Activated T-helper 17 cell treated with anti-CD3 and anti-CD28 coated beads, Interleukin-2, amount 50 U/mL, for 72 hours (primary cell): ENCODE measurements at regions not wholly inside any gene's neighbourhood (a gene's known extent, or its start where the extent isn't known, plus 50 kb on each side); places are given as distances from the start of the nearest gene placed in this dataset.

Source experiments
- ATAC-seq: fragments of 150-1000 bp; cut with Tn5 transposase; replicated peaks from 2 replicates; pipeline ENCODE4 v1.10.0; 2021; ENCODE audit warnings: mild to moderate bottlenecking, moderate library complexity
- H3K27ac Mint-ChIP-seq: one replicate; pipeline ENCODE4 v1.8.0; 2022; ENCODE audit warnings: mixed read lengths
- H3K27me3 Mint-ChIP-seq: one replicate; pipeline ENCODE4 v1.8.0; 2022; ENCODE audit warnings: mixed read lengths
- H3K36me3 Mint-ChIP-seq: one replicate; pipeline ENCODE4 v1.8.0; 2022; ENCODE audit warnings: low read depth, mild to moderate bottlenecking, mixed read lengths
- H3K4me1 Mint-ChIP-seq: one replicate; pipeline ENCODE4 v1.8.0; 2022; ENCODE audit warnings: mixed read lengths
- H3K4me3 Mint-ChIP-seq: one replicate; pipeline ENCODE4 v1.8.0; 2022; ENCODE audit warnings: mild to moderate bottlenecking, mixed read lengths
- H3K9me3 Mint-ChIP-seq: one replicate; pipeline ENCODE4 v1.8.0; 2022; ENCODE audit warnings: mixed read lengths

GRCh38 chr18:41390309-41390708 lies 564.7 kb upstream of the PIK3C3 start:
- ATAC-seq: no peak
- Mint-ChIP-seq H3K4me1 (no peaks in the 10 kb centered on the region), H3K36me3 (no peaks in the 10 kb centered on the region), H3K9me3 (peaks cover 3% of the 10 kb centered on the region), H3K4me3 (no peak overlapping the region), H3K27ac (no peak overlapping the region), H3K27me3 (no peaks in the 10 kb centered on the region)

- H3K4me1 Mint-ChIP-seq: no peaks in the 10 kb centered on the region
- peaks cover 11% of the 10 kb centered on the region for H3K9me3 Mint-ChIP-seq
- no peak for ATAC-seq
- H3K27me3 Mint-ChIP-seq: no peaks in the 10 kb centered on the region
- H3K36me3 Mint-ChIP-seq: no peaks in the 10 kb centered on the region
- no peak overlapping the region for H3K27ac Mint-ChIP-seq
- H3K4me3 Mint-ChIP-seq: no peak overlapping the region
These were observed 576.4 kb upstream of the PIK3C3 start for GRCh38 chr18:41378598-41378997.

GRCh38 chr18:41373612-41374011 lies 581.4 kb upstream of the PIK3C3 start:
- no peaks in the 10 kb centered on the region for H3K4me1 Mint-ChIP-seq
- H3K36me3 Mint-ChIP-seq: no peaks in the 10 kb centered on the region
- H3K9me3 Mint-ChIP-seq: peaks cover 11% of the 10 kb centered on the region
- H3K27me3 Mint-ChIP-seq: no peaks in the 10 kb centered on the region
- H3K4me3 Mint-ChIP-seq: no peak overlapping the region
- no peak for ATAC-seq
- H3K27ac Mint-ChIP-seq: no peak overlapping the region

GRCh38 chr18:41372046-41372665 lies 582.9 kb upstream of the PIK3C3 start:
- Mint-ChIP-seq H3K27ac (no peak overlapping the region), H3K4me1 (no peaks in the 10 kb centered on the region), H3K36me3 (no peaks in the 10 kb centered on the region), H3K27me3 (no peaks in the 10 kb centered on the region), H3K4me3 (no peak overlapping the region), H3K9me3 (peaks cover 9% of the 10 kb centered on the region)
- ATAC-seq: no peak

- Mint-ChIP-seq H3K36me3 (no peaks in the 10 kb centered on the region), H3K4me1 (no peaks in the 10 kb centered on the region), H3K9me3 (peaks cover 4% of the 10 kb centered on the region), H3K27me3 (no peaks in the 10 kb centered on the region), H3K4me3 (no peak overlapping the region), H3K27ac (no peak overlapping the region)
- no peak for ATAC-seq
These were observed 583.6 kb upstream of the PIK3C3 start for GRCh38 chr18:41371156-41372045.

- Mint-ChIP-seq H3K27ac (no peak overlapping the region), H3K27me3 (no peaks in the 10 kb centered on the region), H3K36me3 (no peaks in the 10 kb centered on the region), H3K4me1 (no peaks in the 10 kb centered on the region), H3K4me3 (no peak overlapping the region), H3K9me3 (peaks cover 4% of the 10 kb centered on the region)
- ATAC-seq: no peak
These were observed 584.3 kb upstream of the PIK3C3 start for GRCh38 chr18:41370740-41371139.

- ATAC-seq: no peak
- no peaks in the 10 kb centered on the region for H3K4me1 Mint-ChIP-seq
- H3K36me3 Mint-ChIP-seq: no peaks in the 10 kb centered on the region
- H3K27me3 Mint-ChIP-seq: no peaks in the 10 kb centered on the region
- peaks cover 27% of the 10 kb centered on the region for H3K9me3 Mint-ChIP-seq
- H3K4me3 Mint-ChIP-seq: no peak overlapping the region
- H3K27ac Mint-ChIP-seq: no peak overlapping the region
These were observed 597.3 kb upstream of the PIK3C3 start for GRCh38 chr18:41357708-41358107.

GRCh38 chr18:41353777-41354528 lies 601.1 kb upstream of the PIK3C3 start:
- Mint-ChIP-seq H3K27ac (no peak overlapping the region), H3K9me3 (peaks cover 9% of the 10 kb centered on the region), H3K4me3 (no peak overlapping the region), H3K4me1 (no peaks in the 10 kb centered on the region), H3K36me3 (no peaks in the 10 kb centered on the region), H3K27me3 (no peaks in the 10 kb centered on the region)
- ATAC-seq: no peak

GRCh38 chr18:41351430-41351829 lies 603.6 kb upstream of the PIK3C3 start:
- ATAC-seq: no peak
- H3K27me3 Mint-ChIP-seq: no peaks in the 10 kb centered on the region
- peaks cover 8% of the 10 kb centered on the region for H3K9me3 Mint-ChIP-seq
- no peak overlapping the region for H3K27ac Mint-ChIP-seq
- no peak overlapping the region for H3K4me3 Mint-ChIP-seq
- H3K36me3 Mint-ChIP-seq: no peaks in the 10 kb centered on the region
- no peaks in the 10 kb centered on the region for H3K4me1 Mint-ChIP-seq

GRCh38 chr18:41347057-41347456 lies 608.0 kb upstream of the PIK3C3 start:
- Mint-ChIP-seq H3K4me3 (no peak overlapping the region), H3K4me1 (no peaks in the 10 kb centered on the region), H3K36me3 (no peaks in the 10 kb centered on the region), H3K27me3 (no peaks in the 10 kb centered on the region), H3K27ac (no peak overlapping the region), H3K9me3 (peaks cover 13% of the 10 kb centered on the region)
- ATAC-seq: no peak

GRCh38 chr18:41343808-41344207 lies 611.2 kb upstream of the PIK3C3 start:
- H3K27me3 Mint-ChIP-seq: no peaks in the 10 kb centered on the region
- no peaks in the 10 kb centered on the region for H3K36me3 Mint-ChIP-seq
- no peaks in the 10 kb centered on the region for H3K4me1 Mint-ChIP-seq
- no peak for ATAC-seq
- H3K27ac Mint-ChIP-seq: no peak overlapping the region
- no peak overlapping the region for H3K4me3 Mint-ChIP-seq
- H3K9me3 Mint-ChIP-seq: peaks cover 28% of the 10 kb centered on the region

- Mint-ChIP-seq H3K27me3 (no peaks in the 10 kb centered on the region), H3K36me3 (no peaks in the 10 kb centered on the region), H3K4me3 (no peak overlapping the region), H3K27ac (no peak overlapping the region), H3K4me1 (no peaks in the 10 kb centered on the region), H3K9me3 (peaks cover 26% of the 10 kb centered on the region)
- no peak for ATAC-seq
These were observed 616.7 kb upstream of the PIK3C3 start for GRCh38 chr18:41338341-41338740.

- Mint-ChIP-seq H3K4me1 (no peaks in the 10 kb centered on the region), H3K9me3 (peaks cover 11% of the 10 kb centered on the region), H3K4me3 (no peak overlapping the region), H3K27ac (no peak overlapping the region), H3K36me3 (no peaks in the 10 kb centered on the region), H3K27me3 (no peaks in the 10 kb centered on the region)
- no peak for ATAC-seq
These were observed 623.4 kb upstream of the PIK3C3 start for GRCh38 chr18:41331661-41332060.

- Mint-ChIP-seq H3K4me3 (no peak overlapping the region), H3K27ac (no peak overlapping the region), H3K36me3 (no peaks in the 10 kb centered on the region), H3K27me3 (no peaks in the 10 kb centered on the region), H3K4me1 (no peaks in the 10 kb centered on the region), H3K9me3 (peaks cover 4% of the 10 kb centered on the region)
- no peak for ATAC-seq
These were observed 628.7 kb upstream of the PIK3C3 start for GRCh38 chr18:41326311-41326710.

GRCh38 chr18:41324934-41325333 lies 630.1 kb upstream of the PIK3C3 start:
- ATAC-seq: no peak
- Mint-ChIP-seq H3K27me3 (no peaks in the 10 kb centered on the region), H3K9me3 (peaks cover 4% of the 10 kb centered on the region), H3K36me3 (no peaks in the 10 kb centered on the region), H3K27ac (no peak overlapping the region), H3K4me1 (no peaks in the 10 kb centered on the region), H3K4me3 (no peak overlapping the region)
